ENCODE measurements at regions not wholly inside any gene's neighbourhood (a gene's known extent, or its start where the extent isn't known, plus 50 kb on each side); places are given as distances from the start of the nearest gene placed in this dataset.

GRCh38 chr2:217302856-217303255 is 443.0 kb upstream of the TNP1 start:
- Histone ChIP-seq H3K36me3 (ENCODE audit: control insufficient read depth in 5 of 5, insufficient read depth in 5 of 5, low read length in 5 of 5) (no peaks in the 10 kb centered on the region), H3K9me3 (ENCODE audit: control insufficient read depth in 5 of 5, low read length in 5 of 5) (no peaks in the 10 kb centered on the region), H3K27me3 (ENCODE audit: control insufficient read depth in 5 of 5, insufficient read depth in 4 of 5, low read length in 5 of 5) (no peaks in the 10 kb centered on the region), H3K4me1 (ENCODE audit: control insufficient read depth in 5 of 5, insufficient read depth in 5 of 5, low read length in 5 of 5) (peaks cover 0 to 7% (median 0%) of the 10 kb centered on the region in 5 donors), H3K4me3 (ENCODE audit: low read depth in 1 of 5, low read length in 5 of 5) (no peak overlapping the region), H3K9ac (ENCODE audit: low read length in 5 of 5) (no peak overlapping the region), H3K27ac (ENCODE audit: low read depth, low read length) (no peak overlapping the region)

- Histone ChIP-seq H3K9ac (ENCODE audit: low read length in 5 of 5) (no peak overlapping the region), H3K27ac (ENCODE audit: low read depth, low read length) (no peak overlapping the region), H3K9me3 (ENCODE audit: control insufficient read depth in 5 of 5, low read length in 5 of 5) (peaks cover 0 to 5% (median 4%) of the 10 kb centered on the region in 5 donors), H3K4me3 (ENCODE audit: low read depth in 1 of 5, low read length in 5 of 5) (no peak overlapping the region), H3K27me3 (ENCODE audit: control insufficient read depth in 5 of 5, insufficient read depth in 4 of 5, low read length in 5 of 5) (no peaks in the 10 kb centered on the region), H3K36me3 (ENCODE audit: control insufficient read depth in 5 of 5, insufficient read depth in 5 of 5, low read length in 5 of 5) (no peaks in the 10 kb centered on the region), H3K4me1 (ENCODE audit: control insufficient read depth in 5 of 5, insufficient read depth in 5 of 5, low read length in 5 of 5) (peaks cover 0 to 7% (median 0%) of the 10 kb centered on the region in 5 donors)
These were observed 441.5 kb upstream of the TNP1 start for GRCh38 chr2:217301142-217301925.

DNA sequence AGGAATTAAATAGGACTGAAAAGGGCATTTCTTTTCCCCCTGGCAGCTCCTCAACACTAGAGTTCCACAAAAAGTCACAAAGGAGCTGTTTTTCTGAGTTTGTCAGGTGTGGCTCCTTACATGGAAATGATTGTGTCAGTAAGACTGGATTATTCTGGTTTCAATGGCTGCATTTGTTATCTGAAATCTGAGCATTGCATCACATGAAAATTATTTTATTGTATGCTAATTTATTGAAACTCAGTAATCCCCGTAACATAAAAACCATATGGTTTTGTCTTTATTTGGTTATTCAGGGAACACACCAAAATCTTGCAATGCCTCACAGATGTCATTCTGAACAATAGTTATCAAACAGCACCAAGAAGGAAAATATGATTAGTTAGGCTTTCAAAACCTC is 439.7 kb upstream of the TNP1 start:
- Histone ChIP-seq H3K27ac (ENCODE audit: low read depth, low read length) (no peak overlapping the region), H3K4me3 (ENCODE audit: low read depth in 1 of 5, low read length in 5 of 5) (no peak overlapping the region), H3K4me1 (ENCODE audit: control insufficient read depth in 5 of 5, insufficient read depth in 5 of 5, low read length in 5 of 5) (peaks cover 0 to 8% (median 0%) of the 10 kb centered on the region in 5 donors), H3K9me3 (ENCODE audit: control insufficient read depth in 5 of 5, low read length in 5 of 5) (peaks cover 0 to 5% (median 4%) of the 10 kb centered on the region in 5 donors), H3K27me3 (ENCODE audit: control insufficient read depth in 5 of 5, insufficient read depth in 4 of 5, low read length in 5 of 5) (no peaks in the 10 kb centered on the region), H3K9ac (ENCODE audit: low read length in 5 of 5) (no peak overlapping the region), H3K36me3 (ENCODE audit: control insufficient read depth in 5 of 5, insufficient read depth in 5 of 5, low read length in 5 of 5) (no peaks in the 10 kb centered on the region)

DNA sequence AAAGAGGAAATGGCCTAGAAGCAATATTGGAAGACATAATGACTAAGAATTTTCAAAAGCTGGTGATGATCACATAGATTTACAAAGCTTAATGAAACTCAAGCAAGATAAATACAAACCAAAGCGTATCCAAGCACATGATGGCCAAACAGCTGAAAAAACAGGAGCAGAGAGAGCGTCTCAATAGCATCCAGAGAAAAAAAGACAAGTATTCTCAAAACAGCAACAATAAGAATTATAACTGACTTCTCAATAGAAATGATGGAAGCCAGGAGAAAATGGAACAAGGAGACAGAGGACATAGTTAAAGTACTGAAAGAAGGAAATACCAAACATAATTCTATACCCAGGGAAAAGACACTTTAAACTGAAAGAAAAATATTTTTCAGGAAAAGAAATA is 437.2 kb upstream of the TNP1 start:
- H3K36me3 ChIP-seq (ENCODE audit: control insufficient read depth in 5 of 5, insufficient read depth in 5 of 5, low read length in 5 of 5) = no peaks in the 10 kb centered on the region
- peaks cover 0 to 5% (median 4%) of the 10 kb centered on the region in 5 donors for H3K9me3 ChIP-seq (ENCODE audit: control insufficient read depth in 5 of 5, low read length in 5 of 5)
- H3K9ac ChIP-seq (ENCODE audit: low read length in 5 of 5) = no peak overlapping the region
- peaks cover 0 to 13% (median 4%) of the 10 kb centered on the region in 5 donors for H3K4me1 ChIP-seq (ENCODE audit: control insufficient read depth in 5 of 5, insufficient read depth in 5 of 5, low read length in 5 of 5)
- no peaks in the 10 kb centered on the region for H3K27me3 ChIP-seq (ENCODE audit: control insufficient read depth in 5 of 5, insufficient read depth in 4 of 5, low read length in 5 of 5)
- H3K27ac ChIP-seq (ENCODE audit: low read depth, low read length) = no peak overlapping the region
- H3K4me3 ChIP-seq (ENCODE audit: low read depth in 1 of 5, low read length in 5 of 5) = no peak overlapping the region

- H3K9ac ChIP-seq (ENCODE audit: low read length in 5 of 5) = no peak overlapping the region
- no peak overlapping the region for H3K4me3 ChIP-seq (ENCODE audit: low read depth in 1 of 5, low read length in 5 of 5)
- no peak overlapping the region for H3K27ac ChIP-seq (ENCODE audit: low read depth, low read length)
- no peaks in the 10 kb centered on the region for H3K36me3 ChIP-seq (ENCODE audit: control insufficient read depth in 5 of 5, insufficient read depth in 5 of 5, low read length in 5 of 5)
- no peaks in the 10 kb centered on the region for H3K27me3 ChIP-seq (ENCODE audit: control insufficient read depth in 5 of 5, insufficient read depth in 4 of 5, low read length in 5 of 5)
- H3K4me1 ChIP-seq (ENCODE audit: control insufficient read depth in 5 of 5, insufficient read depth in 5 of 5, low read length in 5 of 5) = peaks cover 0 to 6% (median 4%) of the 10 kb centered on the region in 5 donors
- peaks cover 0 to 5% (median 4%) of the 10 kb centered on the region in 5 donors for H3K9me3 ChIP-seq (ENCODE audit: control insufficient read depth in 5 of 5, low read length in 5 of 5)
These were observed 435.0 kb upstream of the TNP1 start for GRCh38 chr2:217294818-217295217.

- no peak overlapping the region for H3K27ac ChIP-seq (ENCODE audit: low read depth, low read length)
- H3K4me3 ChIP-seq (ENCODE audit: low read depth in 1 of 5, low read length in 5 of 5) = no peak overlapping the region
- peaks cover 0 to 12% (median 4%) of the 10 kb centered on the region in 5 donors for H3K4me1 ChIP-seq (ENCODE audit: control insufficient read depth in 5 of 5, insufficient read depth in 5 of 5, low read length in 5 of 5)
- no peak overlapping the region for H3K9ac ChIP-seq (ENCODE audit: low read length in 5 of 5)
- H3K9me3 ChIP-seq (ENCODE audit: control insufficient read depth in 5 of 5, low read length in 5 of 5) = peaks cover 0 to 5% (median 4%) of the 10 kb centered on the region in 5 donors
- no peaks in the 10 kb centered on the region for H3K36me3 ChIP-seq (ENCODE audit: control insufficient read depth in 5 of 5, insufficient read depth in 5 of 5, low read length in 5 of 5)
- no peaks in the 10 kb centered on the region for H3K27me3 ChIP-seq (ENCODE audit: control insufficient read depth in 5 of 5, insufficient read depth in 4 of 5, low read length in 5 of 5)
These were observed 434.3 kb upstream of the TNP1 start for GRCh38 chr2:217294211-217294610.

- no peak overlapping the region for H3K4me3 ChIP-seq (ENCODE audit: low read depth in 1 of 5, low read length in 5 of 5)
- peaks cover 0 to 12% (median 6%) of the 10 kb centered on the region in 5 donors for H3K4me1 ChIP-seq (ENCODE audit: control insufficient read depth in 5 of 5, insufficient read depth in 5 of 5, low read length in 5 of 5)
- no peaks in the 10 kb centered on the region for H3K36me3 ChIP-seq (ENCODE audit: control insufficient read depth in 5 of 5, insufficient read depth in 5 of 5, low read length in 5 of 5)
- H3K9ac ChIP-seq (ENCODE audit: low read length in 5 of 5) = no peak overlapping the region
- no peaks in the 10 kb centered on the region for H3K27me3 ChIP-seq (ENCODE audit: control insufficient read depth in 5 of 5, insufficient read depth in 4 of 5, low read length in 5 of 5)
- H3K9me3 ChIP-seq (ENCODE audit: control insufficient read depth in 5 of 5, low read length in 5 of 5) = peaks cover 0 to 5% (median 4%) of the 10 kb centered on the region in 5 donors
- H3K27ac ChIP-seq (ENCODE audit: low read depth, low read length) = no peak overlapping the region
These were observed 433.7 kb upstream of the TNP1 start for GRCh38 chr2:217293607-217294006.

DNA sequence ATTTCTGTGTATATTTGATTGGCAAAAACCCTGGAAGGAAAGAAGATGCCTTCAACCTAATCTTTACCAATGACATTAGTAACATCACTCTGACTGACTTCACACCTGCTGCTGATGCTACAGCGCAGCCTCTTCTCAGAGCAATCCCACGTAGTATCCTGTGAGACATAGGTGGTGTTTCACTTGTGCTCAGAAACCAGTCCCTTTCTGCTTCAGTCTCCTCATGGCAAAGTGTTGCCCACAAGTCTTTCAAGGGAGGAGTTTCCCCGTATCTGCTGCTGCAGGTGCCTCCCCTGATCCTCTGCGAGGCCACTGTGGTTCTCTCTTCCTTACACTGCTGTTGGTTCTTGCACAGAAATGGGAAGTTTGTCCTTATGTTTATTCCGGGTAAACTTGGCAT is 433.2 kb upstream of the TNP1 start:
- Histone ChIP-seq H3K36me3 (ENCODE audit: control insufficient read depth in 5 of 5, insufficient read depth in 5 of 5, low read length in 5 of 5) (no peaks in the 10 kb centered on the region), H3K27ac (ENCODE audit: low read depth, low read length) (no peak overlapping the region), H3K4me1 (ENCODE audit: control insufficient read depth in 5 of 5, insufficient read depth in 5 of 5, low read length in 5 of 5) (peaks cover 0 to 12% (median 6%) of the 10 kb centered on the region in 5 donors), H3K9me3 (ENCODE audit: control insufficient read depth in 5 of 5, low read length in 5 of 5) (peaks cover 0 to 5% (median 4%) of the 10 kb centered on the region in 5 donors), H3K27me3 (ENCODE audit: control insufficient read depth in 5 of 5, insufficient read depth in 4 of 5, low read length in 5 of 5) (no peaks in the 10 kb centered on the region), H3K4me3 (ENCODE audit: low read depth in 1 of 5, low read length in 5 of 5) (no peak overlapping the region), H3K9ac (ENCODE audit: low read length in 5 of 5) (no peak overlapping the region)

GRCh38 chr2:217291259-217291658 is 431.4 kb upstream of the TNP1 start:
- Histone ChIP-seq H3K27me3 (ENCODE audit: control insufficient read depth in 5 of 5, insufficient read depth in 4 of 5, low read length in 5 of 5) (peaks cover 0 to 4% (median 0%) of the 10 kb centered on the region in 5 donors), H3K9me3 (ENCODE audit: control insufficient read depth in 5 of 5, low read length in 5 of 5) (no peaks in the 10 kb centered on the region), H3K27ac (ENCODE audit: low read depth, low read length) (no peak overlapping the region), H3K4me3 (ENCODE audit: low read depth in 1 of 5, low read length in 5 of 5) (no peak overlapping the region), H3K4me1 (ENCODE audit: control insufficient read depth in 5 of 5, insufficient read depth in 5 of 5, low read length in 5 of 5) (peaks cover 0 to 12% (median 6%) of the 10 kb centered on the region in 5 donors), H3K9ac (ENCODE audit: low read length in 5 of 5) (no peak overlapping the region), H3K36me3 (ENCODE audit: control insufficient read depth in 5 of 5, insufficient read depth in 5 of 5, low read length in 5 of 5) (no peaks in the 10 kb centered on the region)

DNA sequence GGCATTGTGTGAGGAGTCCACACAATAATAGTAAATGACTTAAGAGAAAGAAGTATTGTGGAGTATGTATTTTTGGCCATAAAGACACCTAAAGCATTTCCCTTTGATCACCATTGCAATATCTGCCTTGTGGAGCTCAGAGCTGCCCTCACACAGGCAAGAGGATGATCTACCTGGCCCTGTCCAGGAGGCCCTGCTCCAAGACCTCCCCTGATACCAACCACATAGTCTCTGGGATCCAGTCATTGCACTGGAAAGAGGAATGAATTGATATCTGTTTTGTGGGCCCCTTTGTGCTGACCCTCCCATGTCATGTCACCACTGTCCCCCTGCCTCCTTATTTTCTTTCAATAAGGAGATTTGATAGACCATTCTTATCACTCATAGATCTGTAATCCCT is 430.6 kb upstream of the TNP1 start:
- no peaks in the 10 kb centered on the region for H3K36me3 ChIP-seq (ENCODE audit: control insufficient read depth in 5 of 5, insufficient read depth in 5 of 5, low read length in 5 of 5)

More for the DNA sequence above, 430.6 kb upstream of the TNP1 start:
- Histone ChIP-seq H3K27ac (ENCODE audit: low read depth, low read length) (no peak overlapping the region), H3K4me1 (ENCODE audit: control insufficient read depth in 5 of 5, insufficient read depth in 5 of 5, low read length in 5 of 5) (peaks cover 0 to 12% (median 6%) of the 10 kb centered on the region in 5 donors), H3K27me3 (ENCODE audit: control insufficient read depth in 5 of 5, insufficient read depth in 4 of 5, low read length in 5 of 5) (peaks cover 0 to 4% (median 0%) of the 10 kb centered on the region in 5 donors), H3K9ac (ENCODE audit: low read length in 5 of 5) (no peak overlapping the region), H3K9me3 (ENCODE audit: control insufficient read depth in 5 of 5, low read length in 5 of 5) (no peaks in the 10 kb centered on the region), H3K4me3 (ENCODE audit: low read depth in 1 of 5, low read length in 5 of 5) (no peak overlapping the region)
